ENCODE measurements at regions not wholly inside any gene's neighbourhood (a gene's known extent, or its start where the extent isn't known, plus 50 kb on each side); places are given as distances from the start of the nearest gene placed in this dataset.
A peak's percentile ranks its signal among the peaks of the same experiment; 100 is the strongest.

GRCh38 chr14:38856798-38857197 is 246.2 kb downstream of the SEC23A start:
- Histone ChIP-seq H3K36me3 (ENCODE audit: control insufficient read depth, insufficient read depth, low read length) (no peaks in the 10 kb centered on the region), H3K9me3 (ENCODE audit: control insufficient read depth, insufficient read depth, low read length) (peaks cover 3% of the 10 kb centered on the region), H3K27ac (ENCODE audit: low read depth, low read length) (no peak overlapping the region), H3K4me1 (ENCODE audit: control insufficient read depth, insufficient read depth, low read length) (no peaks in the 10 kb centered on the region), H3K4me3 (ENCODE audit: low read depth, low read length) (no peak overlapping the region), H3K27me3 (ENCODE audit: control insufficient read depth, insufficient read depth, low read length) (no peaks in the 10 kb centered on the region)
- no peak for DNase-seq (ENCODE audit: low read depth in 4 of 6, low spot score in 6 of 6)

GRCh38 chr14:38855513-38855912 is 247.5 kb downstream of the SEC23A start:
- no CpG with 5 or more reads among the region's 2 CpGs for WGBS (ENCODE audit: insufficient coverage)
- H3K4me1 ChIP-seq (ENCODE audit: control insufficient read depth, insufficient read depth, low read length) = no peaks in the 10 kb centered on the region
- no peaks in the 10 kb centered on the region for H3K36me3 ChIP-seq (ENCODE audit: control insufficient read depth, insufficient read depth, low read length)
- no peak overlapping the region for H3K4me3 ChIP-seq (ENCODE audit: low read depth, low read length)
- no peaks in the 10 kb centered on the region for H3K27me3 ChIP-seq (ENCODE audit: control insufficient read depth, insufficient read depth, low read length)
- H3K27ac ChIP-seq (ENCODE audit: low read depth, low read length) = no peak overlapping the region
- peaks cover 3% of the 10 kb centered on the region for H3K9me3 ChIP-seq (ENCODE audit: control insufficient read depth, insufficient read depth, low read length)
- peak in 1 of 6 donors; percentile 9 for DNase-seq (ENCODE audit: low read depth in 4 of 6, low spot score in 6 of 6)

- no peak for DNase-seq (ENCODE audit: low read depth in 4 of 6, low spot score in 6 of 6)
- 78% methylated on average over 2 of the region's 3 CpGs for WGBS (ENCODE audit: insufficient coverage)
- H3K4me1 ChIP-seq (ENCODE audit: control insufficient read depth, insufficient read depth, low read length) = no peaks in the 10 kb centered on the region
- H3K9me3 ChIP-seq (ENCODE audit: control insufficient read depth, insufficient read depth, low read length) = no peaks in the 10 kb centered on the region
- H3K36me3 ChIP-seq (ENCODE audit: control insufficient read depth, insufficient read depth, low read length) = no peaks in the 10 kb centered on the region
- H3K4me3 ChIP-seq (ENCODE audit: low read depth, low read length) = no peak overlapping the region
- H3K27ac ChIP-seq (ENCODE audit: low read depth, low read length) = no peak overlapping the region
- H3K27me3 ChIP-seq (ENCODE audit: control insufficient read depth, insufficient read depth, low read length) = no peaks in the 10 kb centered on the region
Measured at GRCh38 chr14:38851111-38851510, 251.9 kb downstream of the SEC23A start.

- H3K4me3 ChIP-seq (ENCODE audit: low read depth, low read length) = no peak overlapping the region
- no peak overlapping the region for H3K27ac ChIP-seq (ENCODE audit: low read depth, low read length)
- no peaks in the 10 kb centered on the region for H3K36me3 ChIP-seq (ENCODE audit: control insufficient read depth, insufficient read depth, low read length)
- 100% methylated on average over 1 of the region's 1 CpG for WGBS (ENCODE audit: insufficient coverage)
- no peaks in the 10 kb centered on the region for H3K4me1 ChIP-seq (ENCODE audit: control insufficient read depth, insufficient read depth, low read length)
- DNase-seq (ENCODE audit: low read depth in 4 of 6, low spot score in 6 of 6) = no peak
- H3K27me3 ChIP-seq (ENCODE audit: control insufficient read depth, insufficient read depth, low read length) = no peaks in the 10 kb centered on the region
- H3K9me3 ChIP-seq (ENCODE audit: control insufficient read depth, insufficient read depth, low read length) = no peaks in the 10 kb centered on the region
Measured at GRCh38 chr14:38850664-38851063, 252.4 kb downstream of the SEC23A start.

- Histone ChIP-seq H3K4me1 (ENCODE audit: control insufficient read depth, insufficient read depth, low read length) (no peaks in the 10 kb centered on the region), H3K27me3 (ENCODE audit: control insufficient read depth, insufficient read depth, low read length) (no peaks in the 10 kb centered on the region), H3K4me3 (ENCODE audit: low read depth, low read length) (no peak overlapping the region), H3K27ac (ENCODE audit: low read depth, low read length) (no peak overlapping the region), H3K9me3 (ENCODE audit: control insufficient read depth, insufficient read depth, low read length) (no peaks in the 10 kb centered on the region), H3K36me3 (ENCODE audit: control insufficient read depth, insufficient read depth, low read length) (no peaks in the 10 kb centered on the region)
- no CpG with 5 or more reads among the region's 2 CpGs for WGBS (ENCODE audit: insufficient coverage)
- peak in 1 of 6 donors; percentile 12 for DNase-seq (ENCODE audit: low read depth in 4 of 6, low spot score in 6 of 6)
Measured at GRCh38 chr14:38848243-38848935, 254.6 kb downstream of the SEC23A start.

GRCh38 chr14:38847161-38847560 is 255.9 kb downstream of the SEC23A start:
- Histone ChIP-seq H3K4me1 (ENCODE audit: control insufficient read depth, insufficient read depth, low read length) (no peaks in the 10 kb centered on the region), H3K4me3 (ENCODE audit: low read depth, low read length) (no peak overlapping the region), H3K27me3 (ENCODE audit: control insufficient read depth, insufficient read depth, low read length) (no peaks in the 10 kb centered on the region), H3K9me3 (ENCODE audit: control insufficient read depth, insufficient read depth, low read length) (no peaks in the 10 kb centered on the region), H3K36me3 (ENCODE audit: control insufficient read depth, insufficient read depth, low read length) (no peaks in the 10 kb centered on the region), H3K27ac (ENCODE audit: low read depth, low read length) (no peak overlapping the region)
- WGBS (ENCODE audit: insufficient coverage) = no CpG with 5 or more reads among the region's 3 CpGs
- no peak for DNase-seq (ENCODE audit: low read depth in 4 of 6, low spot score in 6 of 6)

GRCh38 chr14:38839694-38840365 is 263.2 kb downstream of the SEC23A start:
- no CpG with 5 or more reads among the region's 3 CpGs for WGBS (ENCODE audit: insufficient coverage)
- Histone ChIP-seq H3K9me3 (ENCODE audit: control insufficient read depth, insufficient read depth, low read length) (no peaks in the 10 kb centered on the region), H3K27ac (ENCODE audit: low read depth, low read length) (no peak overlapping the region), H3K4me1 (ENCODE audit: control insufficient read depth, insufficient read depth, low read length) (peaks cover 4% of the 10 kb centered on the region), H3K27me3 (ENCODE audit: control insufficient read depth, insufficient read depth, low read length) (no peaks in the 10 kb centered on the region), H3K36me3 (ENCODE audit: control insufficient read depth, insufficient read depth, low read length) (peaks cover 3% of the 10 kb centered on the region), H3K4me3 (ENCODE audit: low read depth, low read length) (no peak overlapping the region)
- no peak for DNase-seq (ENCODE audit: low read depth in 4 of 6, low spot score in 6 of 6)

GRCh38 chr14:38838979-38839323 is 264.1 kb downstream of the SEC23A start:
- Histone ChIP-seq H3K27me3 (ENCODE audit: control insufficient read depth, insufficient read depth, low read length) (no peaks in the 10 kb centered on the region), H3K36me3 (ENCODE audit: control insufficient read depth, insufficient read depth, low read length) (peaks cover 3% of the 10 kb centered on the region), H3K4me1 (ENCODE audit: control insufficient read depth, insufficient read depth, low read length) (peaks cover 4% of the 10 kb centered on the region), H3K4me3 (ENCODE audit: low read depth, low read length) (no peak overlapping the region), H3K27ac (ENCODE audit: low read depth, low read length) (no peak overlapping the region), H3K9me3 (ENCODE audit: control insufficient read depth, insufficient read depth, low read length) (no peaks in the 10 kb centered on the region)
- DNase-seq (ENCODE audit: low read depth in 4 of 6, low spot score in 6 of 6) = no peak
- WGBS (ENCODE audit: insufficient coverage) = 40% methylated on average over 3 of the region's 8 CpGs

GRCh38 chr14:38838049-38838978 is 264.7 kb downstream of the SEC23A start:
- Histone ChIP-seq H3K36me3 (ENCODE audit: control insufficient read depth, insufficient read depth, low read length) (peaks cover 3% of the 10 kb centered on the region), H3K27ac (ENCODE audit: low read depth, low read length) (no peak overlapping the region), H3K9me3 (ENCODE audit: control insufficient read depth, insufficient read depth, low read length) (no peaks in the 10 kb centered on the region), H3K4me1 (ENCODE audit: control insufficient read depth, insufficient read depth, low read length) (peaks cover 4% of the 10 kb centered on the region), H3K27me3 (ENCODE audit: control insufficient read depth, insufficient read depth, low read length) (no peaks in the 10 kb centered on the region), H3K4me3 (ENCODE audit: low read depth, low read length) (no peak overlapping the region)
- WGBS (ENCODE audit: insufficient coverage) = 83% methylated on average over 25 of the region's 27 CpGs
- no peak for DNase-seq (ENCODE audit: low read depth in 4 of 6, low spot score in 6 of 6)

Measured in spinal cord (tissue), 9 donors.